ENCODE measurements at regions not wholly inside any gene's neighbourhood (a gene's known extent, or its start where the extent isn't known, plus 50 kb on each side); places are given as distances from the start of the nearest gene placed in this dataset.

DNA sequence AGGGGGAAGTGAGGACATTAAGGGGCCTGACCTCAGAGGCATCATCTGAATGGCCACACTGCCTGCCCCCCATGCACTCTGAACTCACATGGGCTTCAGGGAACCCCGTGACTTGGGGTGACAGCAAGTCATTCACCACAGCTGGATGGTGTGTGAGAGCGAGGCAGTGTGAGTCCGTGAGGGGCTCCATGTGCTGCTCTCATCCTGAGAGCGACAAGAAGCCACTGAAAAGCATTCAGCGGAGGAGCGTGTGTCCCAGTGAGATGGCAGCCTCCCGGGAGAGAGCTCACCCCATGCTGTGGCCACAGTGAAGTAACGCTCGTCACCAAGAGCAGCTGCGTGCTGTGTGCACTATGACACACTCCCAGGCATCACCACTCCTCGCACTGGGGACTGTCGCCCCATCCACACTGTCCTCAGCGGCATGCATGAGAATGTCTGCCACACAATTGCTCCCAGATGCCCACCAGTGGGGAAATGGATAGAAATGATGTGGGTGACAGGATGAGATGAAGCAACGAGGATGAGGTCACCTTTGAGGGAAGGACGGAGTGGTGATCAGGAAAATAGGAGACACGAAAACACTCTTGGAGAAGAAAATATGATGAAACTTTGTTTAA, 213.0 kb upstream of the RAB6C start:
- Histone ChIP-seq H3K36me3 (no peaks in the 10 kb centered on the region), H3K4me1 (ENCODE audit: control insufficient read depth in 1 of 2, insufficient read depth in 1 of 2, low read depth in 1 of 2, low read length in 1 of 2) (no peaks in the 10 kb centered on the region), H3K27me3 (peaks cover 7% of the 10 kb centered on the region), H3K9me3 (no peaks in the 10 kb centered on the region), H3K4me3 (ENCODE audit: low read depth in 1 of 2, low read length in 1 of 2) (no peak overlapping the region), H3K27ac (no peak overlapping the region)
- TF ChIP-seq, protein P1, sequence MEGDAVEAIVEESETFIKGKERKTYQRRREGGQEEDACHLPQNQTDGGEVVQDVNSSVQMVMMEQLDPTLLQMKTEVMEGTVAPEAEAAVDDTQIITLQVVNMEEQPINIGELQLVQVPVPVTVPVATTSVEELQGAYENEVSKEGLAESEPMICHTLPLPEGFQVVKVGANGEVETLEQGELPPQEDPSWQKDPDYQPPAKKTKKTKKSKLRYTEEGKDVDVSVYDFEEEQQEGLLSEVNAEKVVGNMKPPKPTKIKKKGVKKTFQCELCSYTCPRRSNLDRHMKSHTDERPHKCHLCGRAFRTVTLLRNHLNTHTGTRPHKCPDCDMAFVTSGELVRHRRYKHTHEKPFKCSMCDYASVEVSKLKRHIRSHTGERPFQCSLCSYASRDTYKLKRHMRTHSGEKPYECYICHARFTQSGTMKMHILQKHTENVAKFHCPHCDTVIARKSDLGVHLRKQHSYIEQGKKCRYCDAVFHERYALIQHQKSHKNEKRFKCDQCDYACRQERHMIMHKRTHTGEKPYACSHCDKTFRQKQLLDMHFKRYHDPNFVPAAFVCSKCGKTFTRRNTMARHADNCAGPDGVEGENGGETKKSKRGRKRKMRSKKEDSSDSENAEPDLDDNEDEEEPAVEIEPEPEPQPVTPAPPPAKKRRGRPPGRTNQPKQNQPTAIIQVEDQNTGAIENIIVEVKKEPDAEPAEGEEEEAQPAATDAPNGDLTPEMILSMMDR (IDR thresholded peaks at IDR 0.05): no peak

DNA sequence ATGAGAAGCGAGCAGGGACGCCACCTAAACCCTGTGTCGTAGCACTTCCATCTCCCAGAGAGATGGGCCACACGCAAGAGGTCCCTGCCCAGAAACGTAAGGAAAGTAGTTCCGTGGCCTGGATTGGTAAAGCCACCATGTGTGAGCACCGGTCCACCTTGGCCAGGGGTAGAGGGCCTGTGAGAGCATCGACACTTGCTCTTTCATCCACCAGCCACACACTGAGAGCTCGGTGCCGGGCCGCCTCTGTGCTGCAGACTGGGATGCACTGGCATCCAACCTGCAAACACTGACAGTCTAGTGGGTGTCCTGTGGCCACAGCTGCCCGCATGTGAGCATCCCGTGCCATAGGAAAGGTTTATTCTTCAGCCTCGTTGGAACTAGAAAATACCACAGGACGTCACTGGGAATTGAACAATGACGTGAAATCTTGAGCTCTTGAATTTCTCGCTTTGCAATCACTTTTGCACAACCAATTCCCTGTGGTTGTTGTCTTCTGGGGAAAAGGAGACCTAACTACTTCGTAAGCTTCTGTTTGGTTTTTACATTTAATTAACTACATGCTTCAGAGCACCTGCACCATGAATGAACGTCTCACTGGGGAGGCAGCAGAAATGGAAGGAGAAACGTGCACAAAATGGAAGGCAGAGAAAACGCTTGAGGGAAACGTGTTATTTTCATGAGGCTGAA, 212.0 kb upstream of the RAB6C start:
- Histone ChIP-seq H3K4me3 (ENCODE audit: low read depth in 1 of 2, low read length in 1 of 2) (no peak overlapping the region), H3K36me3 (no peaks in the 10 kb centered on the region)
- TF ChIP-seq, protein P1 (IDR thresholded peaks at IDR 0.05): no peak

DNA sequence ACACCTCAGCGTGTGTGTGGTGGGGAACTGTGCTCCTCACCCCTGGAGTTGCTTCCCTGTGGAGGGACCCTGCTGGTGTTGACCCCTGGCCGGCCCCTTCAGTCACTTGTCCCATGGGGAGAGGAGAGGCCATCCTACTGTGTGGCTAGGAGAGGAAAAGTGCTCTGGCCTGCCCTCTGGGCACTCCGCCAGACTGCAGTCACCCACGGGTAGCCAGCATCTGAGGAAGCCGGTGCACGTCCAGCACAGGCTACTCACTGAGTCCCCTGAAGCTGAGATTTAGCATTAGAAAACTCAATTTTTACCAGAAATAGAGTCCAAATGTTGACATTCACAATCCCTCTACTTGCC, 211.5 kb upstream of the RAB6C start:
- Histone ChIP-seq H3K36me3 (no peaks in the 10 kb centered on the region), H3K27ac (no peak overlapping the region), H3K9me3 (no peaks in the 10 kb centered on the region), H3K4me1 (ENCODE audit: control insufficient read depth in 1 of 2, insufficient read depth in 1 of 2, low read depth in 1 of 2, low read length in 1 of 2) (no peaks in the 10 kb centered on the region), H3K27me3 (peaks cover 7% of the 10 kb centered on the region), H3K4me3 (ENCODE audit: low read depth in 1 of 2, low read length in 1 of 2) (no peak overlapping the region)
- TF ChIP-seq, protein P1 (IDR thresholded peaks at IDR 0.05): no peak

More for the DNA sequence above, 212.0 kb upstream of the RAB6C start:
- H3K27ac ChIP-seq: no peak overlapping the region
- no peaks in the 10 kb centered on the region for H3K4me1 ChIP-seq (ENCODE audit: control insufficient read depth in 1 of 2, insufficient read depth in 1 of 2, low read depth in 1 of 2, low read length in 1 of 2)
- peaks cover 7% of the 10 kb centered on the region for H3K27me3 ChIP-seq
- H3K9me3 ChIP-seq: no peaks in the 10 kb centered on the region

DNA sequence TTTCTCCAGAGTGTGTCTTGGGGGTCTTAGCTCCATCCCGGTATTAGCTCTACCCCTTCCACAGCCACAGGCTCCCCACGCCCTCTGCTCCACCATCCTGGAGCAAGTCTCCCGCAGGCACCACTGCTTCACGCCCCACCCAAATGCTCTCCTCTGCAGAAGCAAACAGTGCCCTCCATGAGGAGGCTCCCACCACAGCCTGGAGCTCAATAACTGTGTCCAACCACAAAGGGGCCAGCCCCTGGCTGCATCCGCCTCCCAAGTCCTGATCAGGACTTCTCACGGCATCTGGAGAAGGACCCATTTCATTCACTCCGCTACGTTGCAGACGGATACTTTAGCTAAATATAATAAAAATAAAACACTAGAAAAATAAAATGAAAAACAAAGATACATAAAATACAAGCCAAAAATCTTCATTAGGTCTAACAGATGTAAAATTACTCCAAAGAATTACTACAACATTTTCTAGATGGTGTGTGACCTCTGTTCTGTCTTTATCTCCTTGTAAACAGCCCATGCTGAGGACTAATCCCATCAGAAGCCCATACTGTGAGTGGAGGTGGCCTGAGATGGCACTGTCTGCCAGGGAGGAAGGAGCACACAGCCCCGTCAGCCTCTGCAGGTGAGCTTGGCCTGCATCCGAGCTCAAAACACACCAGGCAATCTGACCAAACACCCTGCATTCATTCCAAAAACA, 210.8 kb upstream of the RAB6C start:
- Histone ChIP-seq H3K4me3 (ENCODE audit: low read depth in 1 of 2, low read length in 1 of 2) (no peak overlapping the region), H3K36me3 (no peaks in the 10 kb centered on the region), H3K9me3 (no peaks in the 10 kb centered on the region), H3K27me3 (peaks cover 7% of the 10 kb centered on the region), H3K4me1 (ENCODE audit: control insufficient read depth in 1 of 2, insufficient read depth in 1 of 2, low read depth in 1 of 2, low read length in 1 of 2) (no peaks in the 10 kb centered on the region), H3K27ac (no peak overlapping the region)
- TF ChIP-seq, protein P1 (IDR thresholded peaks at IDR 0.05): no peak

DNA sequence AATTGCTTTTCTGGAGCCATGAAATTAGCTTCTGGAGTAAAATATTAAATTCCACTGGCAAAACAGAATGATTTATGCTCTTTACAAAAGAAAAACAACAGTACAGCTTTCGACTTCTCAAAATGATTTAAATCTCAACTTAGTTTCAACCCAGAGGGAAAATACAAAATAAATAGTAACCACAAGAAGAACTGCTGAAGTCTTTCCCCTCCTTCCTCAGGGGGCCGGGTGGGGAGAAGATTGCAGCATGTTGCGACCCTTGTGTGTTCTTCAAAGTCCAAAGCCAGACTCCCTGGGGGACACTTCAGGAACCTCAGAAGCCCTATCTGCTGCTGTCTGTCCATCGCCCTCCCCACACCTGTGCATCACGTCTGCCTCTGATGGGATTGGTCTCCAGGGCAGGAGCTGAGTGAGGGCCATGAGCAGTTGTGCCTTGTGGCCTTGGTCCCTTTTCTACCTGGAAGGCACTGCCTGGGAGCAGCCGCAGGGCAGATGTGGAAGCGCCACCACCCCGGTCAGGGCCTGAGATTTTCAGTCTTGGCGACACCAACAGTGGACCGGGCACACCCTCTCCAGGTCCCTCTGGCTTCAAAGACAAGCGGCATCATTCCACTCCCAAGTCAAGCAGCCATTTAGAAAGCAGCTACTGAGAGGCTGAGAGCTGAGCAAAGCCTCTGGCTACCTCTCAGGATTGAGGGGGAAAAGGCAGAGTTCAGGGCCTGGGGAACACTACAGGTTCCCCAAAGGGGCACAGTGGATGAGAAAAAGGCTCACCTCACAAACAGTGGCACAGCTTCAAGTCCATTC, 210.1 kb upstream of the RAB6C start:
- Histone ChIP-seq H3K36me3 (no peaks in the 10 kb centered on the region), H3K4me1 (ENCODE audit: control insufficient read depth in 1 of 2, insufficient read depth in 1 of 2, low read depth in 1 of 2, low read length in 1 of 2) (no peaks in the 10 kb centered on the region), H3K9me3 (no peaks in the 10 kb centered on the region), H3K27ac (no peak overlapping the region), H3K27me3 (peaks cover 5% of the 10 kb centered on the region), H3K4me3 (ENCODE audit: low read depth in 1 of 2, low read length in 1 of 2) (no peak overlapping the region)
- TF ChIP-seq, protein P1 (IDR thresholded peaks at IDR 0.05): no peak
